GM23248 (cell line): ENCODE measurements at regions not wholly inside any gene's neighbourhood (a gene's known extent, or its start where the extent isn't known, plus 50 kb on each side); places are given as distances from the start of the nearest gene placed in this dataset.

Experiments used
- DNase-seq: peaks from one replicate; pipeline ENCODE4 v3.0.0-alpha.2; 2015
- H2AFZ ChIP-seq: fragments of 200-600 bp; sonication (generic); 2 replicates; pipeline ENCODE4 v1.6.1; 2016; ENCODE audit warnings: antibody characterized with exemption
- H3F3A ChIP-seq: fragments of 200-600 bp; sonication (generic); 2 replicates; pipeline ENCODE4 v1.6.1; 2016; ENCODE audit warnings: mild to moderate bottlenecking, antibody characterized with exemption, mixed run types; ENCODE audit not compliant: insufficient read depth
- H3K27ac ChIP-seq: fragments of 200-600 bp; sonication (generic); 2 replicates; pipeline ENCODE4 v1.5.1; 2016; ENCODE audit warnings: mild to moderate bottlenecking
- H3K27me3 ChIP-seq: fragments of 200-600 bp; sonication (generic); replicated peaks from 2 replicates; pipeline ENCODE4 v1.6.1; 2016; ENCODE audit warnings: mild to moderate bottlenecking; ENCODE audit not compliant: insufficient read depth
- H3K36me3 ChIP-seq: fragments of 200-600 bp; sonication (generic); 2 replicates; pipeline ENCODE4 v1.6.1; 2016; ENCODE audit warnings: low read depth, mild to moderate bottlenecking
- H3K4me1 ChIP-seq: fragments of 200-600 bp; sonication (generic); 2 replicates; pipeline ENCODE4 v1.6.1; 2016; ENCODE audit warnings: mild to moderate bottlenecking; ENCODE audit not compliant: insufficient read depth
- H3K4me2 ChIP-seq: fragments of 200-600 bp; sonication (generic); one replicate; pipeline ENCODE4 v1.6.1; 2016; ENCODE audit warnings: mild to moderate bottlenecking; ENCODE audit not compliant: unreplicated experiment
- H3K4me3 ChIP-seq: fragments of 200-600 bp; sonication (generic); 2 replicates; pipeline ENCODE4 v1.5.1; 2016; ENCODE audit warnings: mild to moderate bottlenecking
- H3K79me2 ChIP-seq: fragments of 200-600 bp; sonication (generic); 2 replicates; pipeline ENCODE4 v1.6.1; 2016; ENCODE audit warnings: mild to moderate bottlenecking; ENCODE audit not compliant: insufficient read depth
- H3K9ac ChIP-seq: fragments of 200-600 bp; sonication (generic); 2 replicates; pipeline ENCODE4 v1.6.1; 2016; ENCODE audit warnings: mild to moderate bottlenecking
- H3K9me2 ChIP-seq: fragments of 200-600 bp; sonication (generic); 2 replicates; pipeline ENCODE4 v1.6.1; 2016; ENCODE audit warnings: mixed run types, mild to moderate bottlenecking, moderate library complexity; ENCODE audit not compliant: insufficient read depth
- H3K9me3 ChIP-seq: fragments of 200-600 bp; sonication (generic); one replicate; pipeline ENCODE4 v1.6.1; 2017; ENCODE audit warnings: low read depth
- H4K20me1 ChIP-seq: fragments of 200-600 bp; sonication (generic); 2 replicates; pipeline ENCODE4 v1.6.0; 2016; ENCODE audit not compliant: insufficient read depth
- EZH2 ChIP-seq: fragments of 200-600 bp; sonication (generic); IDR thresholded peaks from 2 replicates; pipeline ENCODE4 v1.6.1; 2018; ENCODE audit warnings: antibody characterized with exemption, mild to moderate bottlenecking; ENCODE audit not compliant: insufficient read depth, poor library complexity, severe bottlenecking
- EZH2phosphoT487 ChIP-seq: fragments of 200-600 bp; sonication (generic); IDR thresholded peaks from 2 replicates; pipeline ENCODE4 v1.6.1; 2018; ENCODE audit warnings: antibody characterized with exemption, moderate library complexity, mild to moderate bottlenecking, low read depth; ENCODE audit not compliant: insufficient read depth
- WGBS, 2 experiments: methylation state at CpG; one replicate each; pipeline ENCODE4 v1.1.6; 2015 to 2017; ENCODE audit warnings: low lambda C conversion rate in 2 of 2, low coverage in 1 of 2; ENCODE audit errors: missing lambda C conversion rate in 2 of 2; 5-methylcytosine and 5-hydroxymethylcytosine counted together
- in situ Hi-C: fragments of 300-500 bp; cut with MboI; formaldehyde crosslinking; loops from 2 replicates; pipeline ENCODE4 v1.15.0; 2020

DNA sequence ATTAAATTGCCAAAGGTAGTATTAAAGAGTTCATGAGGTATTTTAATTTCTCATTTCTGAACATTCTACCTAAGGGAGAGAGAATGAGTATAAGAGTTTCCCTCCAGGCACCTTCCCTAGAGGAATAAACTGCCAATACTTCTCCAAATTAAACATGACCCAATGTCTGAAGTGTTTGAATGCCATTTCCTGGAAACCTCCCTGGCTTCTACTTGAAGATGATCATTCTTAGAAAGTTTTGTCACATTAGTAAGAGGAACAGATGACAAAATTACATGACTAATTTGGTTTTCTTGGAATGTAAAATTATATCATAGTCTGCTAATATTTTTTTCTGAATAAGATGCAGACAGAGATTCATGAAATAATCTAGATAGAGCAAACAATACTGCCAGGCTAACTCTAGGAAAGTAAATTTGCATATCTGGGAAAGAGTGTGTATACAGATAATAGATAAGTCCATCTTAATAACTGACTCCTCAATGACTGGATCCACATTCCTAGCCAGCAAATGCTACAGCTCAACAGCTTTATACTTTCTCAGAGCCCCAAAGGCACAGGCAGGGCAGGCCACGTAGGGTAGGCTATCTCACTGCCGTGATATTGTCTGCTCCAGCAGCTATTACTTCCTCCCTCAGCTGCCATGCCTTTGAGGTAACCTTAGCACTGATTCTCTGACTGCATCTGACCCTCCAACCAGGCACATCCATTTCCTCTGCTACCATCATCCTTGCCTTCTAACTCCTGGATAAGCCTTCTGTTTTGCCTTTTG lies 630.8 kb upstream of the PIK3C3 start:
- Histone ChIP-seq H3K9me3 (no peaks in the 10 kb centered on the region), H3K27ac (no peak overlapping the region), H3K9ac (no peak overlapping the region), H3K9me2 (no peaks in the 10 kb centered on the region), H3K79me2 (no peaks in the 10 kb centered on the region), H3K4me3 (no peak overlapping the region), H3F3A (no peaks in the 10 kb centered on the region), H3K36me3 (no peaks in the 10 kb centered on the region), H3K27me3 (no peaks in the 10 kb centered on the region), H2AFZ (no peak overlapping the region), H3K4me1 (no peaks in the 10 kb centered on the region), H4K20me1 (no peaks in the 10 kb centered on the region), H3K4me2 (no peak overlapping the region)
- in situ Hi-C loops = no loop called here
- TF ChIP-seq EZH2phosphoT487 (no peak), EZH2 (no peak)
- peak; percentile 29 for DNase-seq
- 50 to 56% methylated on average over 2 of the region's 2 CpGs for whole genome bisulfite sequencing, 2 experiments

DNA sequence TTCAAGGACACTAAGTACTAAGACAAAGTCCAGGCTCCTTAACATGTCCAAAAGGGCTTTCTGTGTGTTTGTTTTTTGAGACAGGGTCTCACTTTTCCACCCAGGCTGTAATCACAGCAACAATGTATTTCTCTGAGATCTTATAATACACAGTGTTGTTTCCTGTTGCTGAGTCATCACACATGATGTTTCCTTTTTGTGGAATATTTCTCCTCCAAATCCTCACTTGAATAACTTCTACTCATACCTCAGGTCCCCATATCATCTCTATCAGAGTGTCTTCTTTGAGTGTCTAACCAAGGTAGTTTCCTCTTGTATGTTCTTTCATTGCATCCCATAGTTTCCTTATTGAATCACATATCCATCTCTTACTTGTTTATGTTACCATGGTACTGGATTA lies 632.0 kb upstream of the PIK3C3 start:
- Histone ChIP-seq H3K9me2 (no peaks in the 10 kb centered on the region), H3F3A (no peaks in the 10 kb centered on the region), H3K79me2 (no peaks in the 10 kb centered on the region), H3K4me1 (no peaks in the 10 kb centered on the region), H3K9ac (no peak overlapping the region), H3K9me3 (no peaks in the 10 kb centered on the region), H3K27ac (no peak overlapping the region), H3K4me3 (no peak overlapping the region), H4K20me1 (no peaks in the 10 kb centered on the region), H2AFZ (no peak overlapping the region), H3K27me3 (no peaks in the 10 kb centered on the region), H3K36me3 (no peaks in the 10 kb centered on the region), H3K4me2 (no peak overlapping the region)
- no peak for DNase-seq
- in situ Hi-C loops = no loop called here
- TF ChIP-seq EZH2phosphoT487 (no peak), EZH2 (no peak)

- Histone ChIP-seq H3K9me2 (no peaks in the 10 kb centered on the region), H3K9me3 (no peaks in the 10 kb centered on the region), H3K79me2 (no peaks in the 10 kb centered on the region), H3K27me3 (no peaks in the 10 kb centered on the region), H4K20me1 (no peaks in the 10 kb centered on the region), H3K4me3 (no peak overlapping the region), H3K9ac (no peak overlapping the region), H3F3A (no peaks in the 10 kb centered on the region), H3K4me2 (no peak overlapping the region), H2AFZ (no peak overlapping the region), H3K4me1 (no peaks in the 10 kb centered on the region), H3K27ac (no peak overlapping the region), H3K36me3 (no peaks in the 10 kb centered on the region)
- no peak for DNase-seq
- no peak for TF ChIP-seq EZH2phosphoT487
- TF ChIP-seq EZH2 = no peak
- in situ Hi-C loops = no loop called here
- WGBS, 2 experiments = 40 to 49% methylated on average over 2 of the region's 2 CpGs
These were observed 634.9 kb upstream of the PIK3C3 start for GRCh38 chr18:41320100-41320499.

- Histone ChIP-seq H4K20me1 (no peaks in the 10 kb centered on the region), H3K4me3 (no peak overlapping the region), H3K9me2 (no peaks in the 10 kb centered on the region), H3K4me2 (no peak overlapping the region), H3K9ac (no peak overlapping the region), H3F3A (no peaks in the 10 kb centered on the region), H3K4me1 (no peaks in the 10 kb centered on the region), H3K9me3 (no peaks in the 10 kb centered on the region), H3K36me3 (no peaks in the 10 kb centered on the region), H3K27ac (no peak overlapping the region), H3K79me2 (no peaks in the 10 kb centered on the region), H3K27me3 (no peaks in the 10 kb centered on the region), H2AFZ (no peak overlapping the region)
- no peak for DNase-seq
- in situ Hi-C loops = no loop called here
- WGBS, 2 experiments = 12 to 18% methylated on average over 3 of the region's 3 CpGs
- TF ChIP-seq EZH2 (no peak), EZH2phosphoT487 (no peak)
These were observed 639.9 kb upstream of the PIK3C3 start for GRCh38 chr18:41315134-41315533.
